ENCODE measurements at regions not wholly inside any gene's neighbourhood (a gene's known extent, or its start where the extent isn't known, plus 50 kb on each side); places are given as distances from the start of the nearest gene placed in this dataset.

DNA sequence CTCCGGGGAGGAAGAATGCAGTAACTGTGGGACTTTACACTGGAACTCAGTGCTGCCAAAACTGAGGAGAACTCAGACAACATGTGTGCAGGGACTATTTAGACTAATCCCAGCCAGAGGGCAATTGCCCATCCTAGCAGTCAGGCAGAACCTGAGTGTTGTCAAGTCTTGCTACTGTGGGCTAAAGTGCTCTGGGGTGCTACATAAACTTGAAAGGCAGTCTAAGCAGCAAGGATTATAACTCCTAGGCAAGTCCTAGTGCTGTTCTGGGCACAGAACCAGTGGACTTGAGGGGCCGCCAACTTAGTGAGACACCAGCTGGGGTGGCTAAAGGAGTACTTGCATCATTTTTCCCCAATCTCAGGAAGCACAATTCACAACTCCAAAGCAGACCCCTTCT lies 363.8 kb upstream of the PTCHD4 start:
- no peak for DNase-seq
- intact Hi-C loops (cut with DNase I) = no loop called here
- no peak for ATAC-seq
- TF ChIP-seq CTCF (IDR thresholded peaks at IDR 0.05) = no peak
- whole genome bisulfite sequencing, 3 donors = 46 to 71% (median 67%) methylated on average over 2 of the region's 2 CpGs
- no peaks in the 10 kb centered on the region for H3K9me3 ChIP-seq
- H3K27me3 ChIP-seq (ENCODE audit: insufficient read depth in 3 of 3, low read length in 2 of 3) = no peaks in the 10 kb centered on the region
- no peaks in the 10 kb centered on the region for H3K36me3 ChIP-seq (ENCODE audit: insufficient read depth in 1 of 2, low read depth in 1 of 2)
- H3K4me3 ChIP-seq = no peak overlapping the region
- no peaks in the 10 kb centered on the region for H3K4me1 ChIP-seq
- H3K27ac ChIP-seq = no peak overlapping the region

DNA sequence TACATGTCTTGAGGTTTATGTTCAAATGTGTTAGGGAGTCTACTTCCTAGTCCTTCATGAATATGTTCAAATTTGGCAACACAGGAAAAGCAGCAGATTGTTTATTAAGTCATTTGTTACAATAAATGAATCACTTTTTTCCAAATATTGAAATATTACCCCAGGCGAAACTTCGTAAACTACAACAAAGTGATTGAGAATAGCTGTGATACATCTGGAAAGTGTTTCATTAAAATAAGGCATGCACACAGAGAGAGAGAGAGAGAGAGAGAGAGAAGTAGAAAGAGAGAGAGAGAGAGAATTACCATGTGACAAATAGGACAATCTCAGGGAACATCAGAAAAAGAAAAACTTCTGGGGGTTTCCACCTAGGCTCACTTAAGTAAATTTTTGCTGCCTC lies 363.1 kb upstream of the PTCHD4 start:
- no peak for ATAC-seq
- Histone ChIP-seq H3K4me3 (no peak overlapping the region), H3K36me3 (ENCODE audit: insufficient read depth in 1 of 2, low read depth in 1 of 2) (no peaks in the 10 kb centered on the region), H3K4me1 (no peaks in the 10 kb centered on the region), H3K9me3 (no peaks in the 10 kb centered on the region), H3K27ac (no peak overlapping the region), H3K27me3 (ENCODE audit: insufficient read depth in 3 of 3, low read length in 2 of 3) (no peaks in the 10 kb centered on the region)
- WGBS, 3 donors = 30 to 84% (median 40%) methylated on average over 2 of the region's 2 CpGs
- intact Hi-C loops (cut with DNase I) = no loop called here
- no peak for TF ChIP-seq CTCF (IDR thresholded peaks at IDR 0.05)
- no peak for DNase-seq

DNA sequence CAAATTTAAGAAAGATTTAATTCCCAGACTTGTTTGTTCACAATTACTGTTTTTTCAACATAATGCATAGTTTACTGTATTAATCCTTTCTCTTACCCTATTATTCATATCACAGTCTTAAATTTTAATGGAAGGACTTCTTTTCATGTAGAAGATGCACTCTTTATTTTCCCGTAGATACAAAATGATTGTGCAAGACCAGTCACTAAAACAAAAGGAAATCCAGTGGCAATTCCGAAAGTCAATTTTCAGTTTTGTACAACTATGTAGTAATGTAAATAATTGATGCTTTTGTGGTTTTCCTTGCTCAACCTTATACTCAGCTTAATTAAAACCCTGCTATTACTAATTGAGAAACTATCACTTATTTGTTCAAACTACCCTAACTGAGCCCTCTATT lies 361.5 kb upstream of the PTCHD4 start:
- Histone ChIP-seq H3K4me3 (no peak overlapping the region), H3K36me3 (ENCODE audit: insufficient read depth in 1 of 2, low read depth in 1 of 2) (no peaks in the 10 kb centered on the region), H3K4me1 (no peaks in the 10 kb centered on the region), H3K27ac (no peak overlapping the region), H3K27me3 (ENCODE audit: insufficient read depth in 3 of 3, low read length in 2 of 3) (no peaks in the 10 kb centered on the region), H3K9me3 (no peaks in the 10 kb centered on the region)
- WGBS, 3 donors = 47 to 91% (median 48%) methylated on average over 2 of the region's 2 CpGs
- TF ChIP-seq CTCF (IDR thresholded peaks at IDR 0.05) = no peak
- DNase-seq (no peak), ATAC-seq (no peak)
- intact Hi-C loops (cut with DNase I) = no loop called here

GRCh38 chr6:48472091-48472490 lies 361.1 kb upstream of the PTCHD4 start:
- peaks cover under 1% of the 10 kb centered on the region for H3K9me3 ChIP-seq
- no peak for TF ChIP-seq CTCF (IDR thresholded peaks at IDR 0.05)
- no peaks in the 10 kb centered on the region for H3K36me3 ChIP-seq (ENCODE audit: insufficient read depth in 1 of 2, low read depth in 1 of 2)
- H3K4me1 ChIP-seq = no peaks in the 10 kb centered on the region
- H3K4me3 ChIP-seq = no peak overlapping the region
- intact Hi-C loops (cut with DNase I) = no loop called here
- ATAC-seq (no peak), DNase-seq (no peak)
- H3K27me3 ChIP-seq (ENCODE audit: insufficient read depth in 3 of 3, low read length in 2 of 3) = no peaks in the 10 kb centered on the region
- H3K27ac ChIP-seq = no peak overlapping the region

DNA sequence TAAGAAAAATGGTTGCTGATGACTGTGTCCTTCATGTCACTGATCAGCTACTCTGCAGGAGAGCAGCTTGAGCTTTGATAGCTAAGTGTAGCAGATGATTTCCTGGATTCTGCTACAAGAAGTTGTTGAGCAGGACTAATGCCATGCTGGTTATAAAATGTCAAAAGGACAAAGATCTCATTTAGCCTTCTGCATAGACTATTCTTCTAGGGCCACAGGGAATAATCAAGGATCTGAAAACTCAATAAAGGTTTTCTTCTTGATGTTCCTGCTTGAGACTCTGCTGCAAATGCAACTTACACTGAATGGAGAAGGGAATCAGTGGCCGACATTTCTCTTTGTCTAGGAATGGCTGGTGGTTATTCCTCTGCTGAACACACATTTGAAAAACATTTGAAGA lies 360.3 kb upstream of the PTCHD4 start:
- WGBS, 3 donors = 80 to 94% (median 89%) methylated on average over 1 of the region's 1 CpG
- intact Hi-C loops (cut with DNase I) = no loop called here
- no peaks in the 10 kb centered on the region for H3K4me1 ChIP-seq
- no peak for DNase-seq
- H3K27ac ChIP-seq = no peak overlapping the region
- H3K4me3 ChIP-seq = no peak overlapping the region
- H3K9me3 ChIP-seq = peaks cover 8% of the 10 kb centered on the region
- no peaks in the 10 kb centered on the region for H3K36me3 ChIP-seq (ENCODE audit: insufficient read depth in 1 of 2, low read depth in 1 of 2)
- no peak for ATAC-seq
- TF ChIP-seq CTCF (IDR thresholded peaks at IDR 0.05) = no peak
- no peaks in the 10 kb centered on the region for H3K27me3 ChIP-seq (ENCODE audit: insufficient read depth in 3 of 3, low read length in 2 of 3)

Data from psoas muscle (tissue), 7 donors.